ENCODE measurements at regions not wholly inside any gene's neighbourhood (a gene's known extent, or its start where the extent isn't known, plus 50 kb on each side); places are given as distances from the start of the nearest gene placed in this dataset.

- no peak overlapping the region for H3K9ac ChIP-seq (ENCODE audit: low read depth in 1 of 2, low read length in 2 of 2)
Measured at GRCh38 chr2:18456026-18456425, 104.4 kb downstream of the RDH14 start.

GRCh38 chr2:18455236-18455862, 105.1 kb downstream of the RDH14 start:
- Histone ChIP-seq H3K9me3 (ENCODE audit: control insufficient read depth in 4 of 4, low read length in 3 of 4) (no peaks in the 10 kb centered on the region), H3K4me3 (ENCODE audit: low read depth in 1 of 3, low read length in 3 of 3) (no peak overlapping the region), H3K36me3 (ENCODE audit: control insufficient read depth in 4 of 4, insufficient read depth in 3 of 4, low read depth in 1 of 4, low read length in 3 of 4) (no peaks in the 10 kb centered on the region), H3K9ac (ENCODE audit: low read depth in 1 of 2, low read length in 2 of 2) (no peak overlapping the region), H3K27me3 (ENCODE audit: control insufficient read depth in 4 of 4, insufficient read depth in 4 of 4, low read length in 3 of 4) (peaks cover 0 to 16% (median 0%) of the 10 kb centered on the region in 4 donors), H3K4me1 (ENCODE audit: control insufficient read depth in 4 of 4, insufficient read depth in 4 of 4, low read length in 3 of 4) (no peaks in the 10 kb centered on the region), H3K27ac (ENCODE audit: low read depth in 1 of 2, low read length in 2 of 2) (no peak overlapping the region)
- 63% methylated on average over 5 of the region's 5 CpGs for WGBS
- no peak for DNase-seq (ENCODE audit: low spot score)
- no peak for TF ChIP-seq HNF4G (IDR thresholded peaks at IDR 0.05)
- no peak for TF ChIP-seq HNF4A (conservative IDR thresholded peaks at IDR 0.05)
- TF ChIP-seq GABPA (IDR thresholded peaks at IDR 0.05 in 1 of 2, conservative IDR thresholded peaks at IDR 0.05 in 1 of 2), result no peak
- TF ChIP-seq TAF1 (conservative IDR thresholded peaks at IDR 0.05), result no peak
- no peak for TF ChIP-seq RXRA (IDR thresholded peaks at IDR 0.05)
- TF ChIP-seq JUND (IDR thresholded peaks at IDR 0.05), result no peak
- no peak for TF ChIP-seq ZBTB33 (IDR thresholded peaks at IDR 0.05)
- TF ChIP-seq YY1 (IDR thresholded peaks at IDR 0.05), result no peak
- no peak for TF ChIP-seq FOXA1 (IDR thresholded peaks at IDR 0.05)
- TF ChIP-seq EGR1 (IDR thresholded peaks at IDR 0.05; ENCODE audit: low read depth in 2 of 2), result no peak
- TF ChIP-seq NR2F2 (IDR thresholded peaks at IDR 0.05), result no peak
- TF ChIP-seq MAX (IDR thresholded peaks at IDR 0.05), result no peak

More at GRCh38 chr2:18456026-18456425, 104.4 kb downstream of the RDH14 start:
- H3K4me3 ChIP-seq (ENCODE audit: low read depth in 1 of 3, low read length in 3 of 3), result no peak overlapping the region
- H3K9me3 ChIP-seq (ENCODE audit: control insufficient read depth in 4 of 4, low read length in 3 of 4), result no peaks in the 10 kb centered on the region
- 32% methylated on average over 2 of the region's 2 CpGs for WGBS
- H3K36me3 ChIP-seq (ENCODE audit: control insufficient read depth in 4 of 4, insufficient read depth in 3 of 4, low read depth in 1 of 4, low read length in 3 of 4), result no peaks in the 10 kb centered on the region
- H3K4me1 ChIP-seq (ENCODE audit: control insufficient read depth in 4 of 4, insufficient read depth in 4 of 4, low read length in 3 of 4), result no peaks in the 10 kb centered on the region
- H3K27ac ChIP-seq (ENCODE audit: low read depth in 1 of 2, low read length in 2 of 2), result no peak overlapping the region
- DNase-seq (ENCODE audit: low spot score), result no peak
- peaks cover 0 to 16% (median 0%) of the 10 kb centered on the region in 4 donors for H3K27me3 ChIP-seq (ENCODE audit: control insufficient read depth in 4 of 4, insufficient read depth in 4 of 4, low read length in 3 of 4)
- TF ChIP-seq HNF4A (conservative IDR thresholded peaks at IDR 0.05), result no peak
- TF ChIP-seq ZBTB33 (IDR thresholded peaks at IDR 0.05), result no peak
- TF ChIP-seq RAD21 (IDR thresholded peaks at IDR 0.05), result no peak
- no peak for TF ChIP-seq ATF3 (IDR thresholded peaks at IDR 0.05)
- TF ChIP-seq REST (IDR thresholded peaks at IDR 0.05), result no peak
- no peak for TF ChIP-seq EGR1 (IDR thresholded peaks at IDR 0.05; ENCODE audit: low read depth in 2 of 2)
- no peak for TF ChIP-seq JUND (IDR thresholded peaks at IDR 0.05)
- no peak for TF ChIP-seq SP1 (IDR thresholded peaks at IDR 0.05)
- TF ChIP-seq NR2F2 (IDR thresholded peaks at IDR 0.05), result no peak
- no peak for TF ChIP-seq MAX (IDR thresholded peaks at IDR 0.05)
- TF ChIP-seq TAF1 (conservative IDR thresholded peaks at IDR 0.05), result no peak
- no peak for TF ChIP-seq FOXA2 (IDR thresholded peaks at IDR 0.05)

All from liver (tissue), 7 donors.